Fibroblast of villous mesenchyme (primary cell): ENCODE measurements at regions not wholly inside any gene's neighbourhood (a gene's known extent, or its start where the extent isn't known, plus 50 kb on each side); places are given as distances from the start of the nearest gene placed in this dataset.

Source experiments
- DNase-seq: peaks from one replicate; pipeline ENCODE4 v3.0.0-alpha.2; 2010; ENCODE audit warnings: low read depth
- H3K4me3 ChIP-seq: 2 replicates; pipeline ENCODE4 v1.5.1; 2011; ENCODE audit warnings: low read depth, mild to moderate bottlenecking, low read length
- TF ChIP-seq, protein P1 (sequence below): IDR thresholded peaks from 2 replicates; pipeline ENCODE4 v1.5.1; 2012; ENCODE audit warnings: low read depth, mild to moderate bottlenecking, low read length; ENCODE audit not compliant: insufficient read depth

DNA sequence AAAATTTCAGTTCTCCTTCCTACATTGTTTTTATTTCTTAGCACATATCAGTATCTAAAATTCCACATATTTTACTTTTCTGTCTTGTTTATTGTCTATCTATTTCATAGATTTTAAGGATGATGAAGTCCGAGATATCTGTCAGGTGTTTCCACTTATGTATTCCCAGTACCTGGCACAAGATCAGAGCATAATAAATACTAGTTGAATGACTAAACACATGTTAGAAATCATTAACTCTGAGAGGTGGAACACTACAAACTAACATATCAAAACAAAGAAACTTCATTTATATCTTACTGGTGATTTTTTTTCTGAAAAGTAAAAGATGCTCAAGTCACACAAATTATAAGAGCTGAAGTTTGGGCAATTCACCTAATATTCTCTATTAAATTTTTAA, 1208.3 kb downstream of the PCDH9 start:
- TF ChIP-seq, protein P1, sequence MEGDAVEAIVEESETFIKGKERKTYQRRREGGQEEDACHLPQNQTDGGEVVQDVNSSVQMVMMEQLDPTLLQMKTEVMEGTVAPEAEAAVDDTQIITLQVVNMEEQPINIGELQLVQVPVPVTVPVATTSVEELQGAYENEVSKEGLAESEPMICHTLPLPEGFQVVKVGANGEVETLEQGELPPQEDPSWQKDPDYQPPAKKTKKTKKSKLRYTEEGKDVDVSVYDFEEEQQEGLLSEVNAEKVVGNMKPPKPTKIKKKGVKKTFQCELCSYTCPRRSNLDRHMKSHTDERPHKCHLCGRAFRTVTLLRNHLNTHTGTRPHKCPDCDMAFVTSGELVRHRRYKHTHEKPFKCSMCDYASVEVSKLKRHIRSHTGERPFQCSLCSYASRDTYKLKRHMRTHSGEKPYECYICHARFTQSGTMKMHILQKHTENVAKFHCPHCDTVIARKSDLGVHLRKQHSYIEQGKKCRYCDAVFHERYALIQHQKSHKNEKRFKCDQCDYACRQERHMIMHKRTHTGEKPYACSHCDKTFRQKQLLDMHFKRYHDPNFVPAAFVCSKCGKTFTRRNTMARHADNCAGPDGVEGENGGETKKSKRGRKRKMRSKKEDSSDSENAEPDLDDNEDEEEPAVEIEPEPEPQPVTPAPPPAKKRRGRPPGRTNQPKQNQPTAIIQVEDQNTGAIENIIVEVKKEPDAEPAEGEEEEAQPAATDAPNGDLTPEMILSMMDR = no peak
- H3K4me3 ChIP-seq = no peak overlapping the region
- DNase-seq = no peak

DNA sequence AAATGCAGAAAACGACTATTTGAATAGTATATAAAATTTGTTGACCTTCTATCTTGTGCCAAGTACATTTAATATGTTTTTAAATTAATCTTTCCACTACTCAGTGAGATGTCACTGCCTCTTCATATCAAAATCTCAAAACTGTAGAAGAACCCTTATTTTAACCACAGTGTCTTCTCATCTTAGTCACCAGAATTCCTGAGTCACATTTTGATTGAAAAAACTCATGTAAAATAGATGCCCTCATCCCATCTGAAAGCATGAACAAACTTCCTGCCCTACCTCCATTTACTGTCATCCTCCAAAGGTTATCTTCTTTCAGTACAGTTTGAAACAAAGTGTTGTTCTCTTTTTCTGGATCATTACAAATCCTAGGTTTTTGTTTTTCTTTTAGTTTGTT, 1215.4 kb downstream of the PCDH9 start:
- H3K4me3 ChIP-seq = no peak overlapping the region

DNA sequence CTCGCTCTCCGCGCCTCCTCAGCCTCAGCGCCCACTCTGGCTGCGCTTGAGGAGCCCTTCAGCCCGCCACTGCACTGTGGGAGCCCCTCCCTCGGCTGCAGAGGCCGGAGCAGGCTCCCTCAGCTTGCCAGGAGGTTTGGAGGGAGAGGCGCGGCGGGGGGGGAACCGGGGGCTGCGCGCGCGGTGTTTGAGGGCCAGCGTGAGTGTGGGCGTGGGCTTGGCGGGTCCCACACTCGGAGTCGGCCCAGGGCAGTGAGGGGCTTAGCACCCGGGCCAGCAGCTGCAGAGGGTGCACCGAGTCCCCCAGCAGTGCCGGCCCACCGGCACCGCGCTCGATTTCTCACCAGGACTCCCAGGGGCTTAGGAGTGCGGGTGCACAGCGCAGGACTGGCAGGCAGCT, 1220.9 kb downstream of the PCDH9 start:
- DNase-seq = no peak
- H3K4me3 ChIP-seq = no peak overlapping the region
- TF ChIP-seq, protein P1 = no peak

More for the DNA sequence above, 1215.4 kb downstream of the PCDH9 start:
- DNase-seq = no peak
- TF ChIP-seq, protein P1 = no peak

DNA sequence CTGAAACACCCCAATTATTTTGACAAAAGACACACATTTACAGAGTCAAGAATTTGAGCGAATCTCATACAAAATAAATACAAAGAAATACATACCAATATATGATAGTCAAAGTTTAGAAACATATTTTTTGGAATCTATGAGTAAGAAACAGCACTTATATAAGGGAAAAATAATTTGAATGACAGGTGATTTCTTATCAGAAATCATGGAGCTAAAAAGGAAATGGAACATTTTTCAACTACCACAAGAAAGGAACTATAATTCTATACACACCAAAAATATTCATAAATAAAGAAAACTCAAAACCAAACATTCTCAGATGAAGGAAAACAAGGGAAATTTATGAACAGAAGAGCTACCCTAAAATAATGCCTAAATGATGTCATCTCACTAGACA, 1226.6 kb downstream of the PCDH9 start:
- H3K4me3 ChIP-seq = no peak overlapping the region
- TF ChIP-seq, protein P1 = no peak
- DNase-seq = no peak

DNA sequence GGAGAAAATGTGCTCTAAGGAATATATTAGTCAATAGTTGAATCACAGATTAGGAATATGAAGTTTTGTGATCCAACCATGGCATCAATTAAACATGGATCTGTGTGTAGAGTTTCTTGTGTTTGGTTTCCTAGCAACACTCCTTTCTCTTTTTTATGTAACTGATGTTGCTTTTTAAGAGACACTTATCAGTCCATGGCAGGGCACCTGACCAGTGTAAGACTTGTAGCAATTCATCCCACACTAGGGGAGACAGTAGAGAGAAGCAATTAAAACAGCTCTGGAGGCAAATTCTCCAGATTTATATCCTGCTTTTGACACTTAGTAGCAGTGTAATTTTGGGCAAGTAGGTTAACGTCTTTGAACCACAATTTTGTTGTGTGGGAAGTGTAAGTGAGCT, 1229.0 kb downstream of the PCDH9 start:
- no peak for DNase-seq
- H3K4me3 ChIP-seq = no peak overlapping the region
- TF ChIP-seq, protein P1 = no peak

DNA sequence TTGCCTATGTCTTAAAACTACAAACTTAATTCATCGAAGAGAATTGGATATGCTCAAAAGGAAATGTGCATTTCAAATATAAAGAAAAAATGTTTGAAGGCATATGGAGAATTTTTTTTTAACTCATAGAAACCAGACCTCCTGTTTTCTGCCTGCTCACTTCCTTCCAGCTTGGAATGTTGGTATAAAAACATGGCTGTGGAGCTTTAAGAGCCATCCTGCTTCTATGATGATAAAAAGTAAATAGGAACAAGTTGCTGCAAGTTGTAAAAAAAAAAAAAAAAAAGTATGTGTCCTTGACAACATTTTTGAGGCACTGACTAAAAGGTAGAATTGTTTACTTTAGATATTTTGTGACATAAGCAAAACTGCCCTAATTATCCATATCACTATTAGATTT, 1230.7 kb downstream of the PCDH9 start:
- no peak for DNase-seq
- TF ChIP-seq, protein P1 = no peak
- H3K4me3 ChIP-seq = no peak overlapping the region

DNA sequence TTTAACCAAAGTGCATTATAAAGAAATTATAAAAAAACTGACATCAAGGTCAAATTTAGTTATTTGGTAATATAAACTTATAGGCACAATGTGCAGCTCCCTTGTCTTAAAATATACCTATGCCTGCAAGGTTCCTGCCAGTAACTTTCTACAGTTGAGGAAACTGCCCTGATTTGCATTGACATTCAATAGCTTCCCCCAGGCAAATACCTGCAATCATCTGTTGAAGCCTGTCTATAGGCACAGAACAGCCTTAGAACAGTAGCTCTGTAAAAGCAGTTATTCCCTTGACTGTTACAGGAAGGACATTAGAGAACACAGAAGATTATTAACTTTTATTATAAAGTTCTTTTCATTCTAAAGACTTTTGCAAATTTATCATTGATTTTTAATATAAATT, 1239.5 kb downstream of the PCDH9 start:
- H3K4me3 ChIP-seq = no peak overlapping the region
- TF ChIP-seq, protein P1 = no peak
- no peak for DNase-seq
